HepG2 (cell line): ENCODE measurements at regions not wholly inside any gene's neighbourhood (a gene's known extent, or its start where the extent isn't known, plus 50 kb on each side); places are given as distances from the start of the nearest gene placed in this dataset.

Experiments used
- BHLHE40 ChIP-seq: IDR thresholded peaks from 2 replicates; pipeline ENCODE4 v1.6.1; 2011; ENCODE audit warnings: low read length, improper control_type of control experiment
- EZH2 ChIP-seq: conservative IDR thresholded peaks from 2 replicates; pipeline ENCODE4 v1.6.1; 2012; ENCODE audit warnings: mild to moderate bottlenecking, low read depth, low read length, moderate library complexity
- TF ChIP-seq, protein P1 (sequence below): IDR thresholded peaks from 2 replicates; pipeline ENCODE4 v1.6.1; 2012; ENCODE audit warnings: inconsistent platforms
- TF ChIP-seq, protein P2 (sequence below): sonication (generic); formaldehyde crosslinking; IDR thresholded peaks from 2 replicates; pipeline ENCODE4 v1.8.0; 2022; ENCODE audit warnings: missing genetic modification reagents, mild to moderate bottlenecking, borderline replicate concordance
- TF ChIP-seq, protein P3 (sequence below): sonication (generic); formaldehyde crosslinking; IDR thresholded peaks from 2 replicates; pipeline ENCODE4 v1.4.0; 2020; ENCODE audit warnings: missing genetic modification reagents, borderline replicate concordance
- TF ChIP-seq, protein P4 (sequence below), 2 experiments: IDR thresholded peaks; 2 replicates each; pipeline ENCODE4 v1.6.1; 2011 to 2012; ENCODE audit warnings: low read length in 2 of 2, borderline replicate concordance in 1 of 2, low read depth in 1 of 2, mild to moderate bottlenecking in 1 of 2, moderate library complexity in 1 of 2

DNA sequence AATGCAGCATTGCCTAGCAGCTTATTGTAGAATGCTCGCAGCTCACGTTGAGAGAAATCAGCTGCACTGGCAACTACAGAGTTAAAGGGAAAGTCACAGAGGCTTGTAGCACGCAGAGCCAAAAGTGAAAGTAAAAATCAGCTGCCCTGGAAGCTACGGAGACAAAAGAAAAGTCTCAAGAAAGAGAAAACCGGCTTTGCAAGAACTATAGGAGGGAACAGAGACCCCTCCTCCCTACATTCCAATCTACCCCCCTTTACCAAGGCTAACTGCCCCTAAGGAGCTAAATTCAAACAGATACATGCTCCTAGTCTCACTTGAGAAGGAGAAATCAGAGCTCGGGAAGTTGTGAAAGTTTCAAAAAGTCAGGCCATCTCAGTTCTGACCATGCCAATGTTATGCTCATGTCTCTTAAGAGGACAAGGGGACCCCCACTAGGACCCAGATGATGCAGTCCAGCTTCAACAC lies 900.4 kb downstream of the NLGN4Y start:
- TF ChIP-seq EZH2 (no peak), BHLHE40 (no peak)
- TF ChIP-seq, protein P1, sequence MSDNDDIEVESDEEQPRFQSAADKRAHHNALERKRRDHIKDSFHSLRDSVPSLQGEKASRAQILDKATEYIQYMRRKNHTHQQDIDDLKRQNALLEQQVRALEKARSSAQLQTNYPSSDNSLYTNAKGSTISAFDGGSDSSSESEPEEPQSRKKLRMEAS: no peak
- TF ChIP-seq, protein P2, sequence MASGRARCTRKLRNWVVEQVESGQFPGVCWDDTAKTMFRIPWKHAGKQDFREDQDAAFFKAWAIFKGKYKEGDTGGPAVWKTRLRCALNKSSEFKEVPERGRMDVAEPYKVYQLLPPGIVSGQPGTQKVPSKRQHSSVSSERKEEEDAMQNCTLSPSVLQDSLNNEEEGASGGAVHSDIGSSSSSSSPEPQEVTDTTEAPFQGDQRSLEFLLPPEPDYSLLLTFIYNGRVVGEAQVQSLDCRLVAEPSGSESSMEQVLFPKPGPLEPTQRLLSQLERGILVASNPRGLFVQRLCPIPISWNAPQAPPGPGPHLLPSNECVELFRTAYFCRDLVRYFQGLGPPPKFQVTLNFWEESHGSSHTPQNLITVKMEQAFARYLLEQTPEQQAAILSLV (CRISPR knock-in tag): no peak
- TF ChIP-seq, protein P3, sequence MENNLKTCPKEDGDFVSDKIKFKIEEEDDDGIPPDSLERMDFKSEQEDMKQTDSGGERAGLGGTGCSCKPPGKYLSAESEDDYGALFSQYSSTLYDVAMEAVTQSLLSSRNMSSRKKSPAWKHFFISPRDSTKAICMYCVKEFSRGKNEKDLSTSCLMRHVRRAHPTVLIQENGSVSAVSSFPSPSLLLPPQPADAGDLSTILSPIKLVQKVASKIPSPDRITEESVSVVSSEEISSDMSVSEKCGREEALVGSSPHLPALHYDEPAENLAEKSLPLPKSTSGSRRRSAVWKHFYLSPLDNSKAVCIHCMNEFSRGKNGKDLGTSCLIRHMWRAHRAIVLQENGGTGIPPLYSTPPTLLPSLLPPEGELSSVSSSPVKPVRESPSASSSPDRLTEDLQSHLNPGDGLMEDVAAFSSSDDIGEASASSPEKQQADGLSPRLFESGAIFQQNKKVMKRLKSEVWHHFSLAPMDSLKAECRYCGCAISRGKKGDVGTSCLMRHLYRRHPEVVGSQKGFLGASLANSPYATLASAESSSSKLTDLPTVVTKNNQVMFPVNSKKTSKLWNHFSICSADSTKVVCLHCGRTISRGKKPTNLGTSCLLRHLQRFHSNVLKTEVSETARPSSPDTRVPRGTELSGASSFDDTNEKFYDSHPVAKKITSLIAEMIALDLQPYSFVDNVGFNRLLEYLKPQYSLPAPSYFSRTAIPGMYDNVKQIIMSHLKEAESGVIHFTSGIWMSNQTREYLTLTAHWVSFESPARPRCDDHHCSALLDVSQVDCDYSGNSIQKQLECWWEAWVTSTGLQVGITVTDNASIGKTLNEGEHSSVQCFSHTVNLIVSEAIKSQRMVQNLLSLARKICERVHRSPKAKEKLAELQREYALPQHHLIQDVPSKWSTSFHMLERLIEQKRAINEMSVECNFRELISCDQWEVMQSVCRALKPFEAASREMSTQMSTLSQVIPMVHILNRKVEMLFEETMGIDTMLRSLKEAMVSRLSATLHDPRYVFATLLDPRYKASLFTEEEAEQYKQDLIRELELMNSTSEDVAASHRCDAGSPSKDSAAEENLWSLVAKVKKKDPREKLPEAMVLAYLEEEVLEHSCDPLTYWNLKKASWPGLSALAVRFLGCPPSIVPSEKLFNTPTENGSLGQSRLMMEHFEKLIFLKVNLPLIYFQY (CRISPR knock-in tag): no peak
- TF ChIP-seq, protein P4, sequence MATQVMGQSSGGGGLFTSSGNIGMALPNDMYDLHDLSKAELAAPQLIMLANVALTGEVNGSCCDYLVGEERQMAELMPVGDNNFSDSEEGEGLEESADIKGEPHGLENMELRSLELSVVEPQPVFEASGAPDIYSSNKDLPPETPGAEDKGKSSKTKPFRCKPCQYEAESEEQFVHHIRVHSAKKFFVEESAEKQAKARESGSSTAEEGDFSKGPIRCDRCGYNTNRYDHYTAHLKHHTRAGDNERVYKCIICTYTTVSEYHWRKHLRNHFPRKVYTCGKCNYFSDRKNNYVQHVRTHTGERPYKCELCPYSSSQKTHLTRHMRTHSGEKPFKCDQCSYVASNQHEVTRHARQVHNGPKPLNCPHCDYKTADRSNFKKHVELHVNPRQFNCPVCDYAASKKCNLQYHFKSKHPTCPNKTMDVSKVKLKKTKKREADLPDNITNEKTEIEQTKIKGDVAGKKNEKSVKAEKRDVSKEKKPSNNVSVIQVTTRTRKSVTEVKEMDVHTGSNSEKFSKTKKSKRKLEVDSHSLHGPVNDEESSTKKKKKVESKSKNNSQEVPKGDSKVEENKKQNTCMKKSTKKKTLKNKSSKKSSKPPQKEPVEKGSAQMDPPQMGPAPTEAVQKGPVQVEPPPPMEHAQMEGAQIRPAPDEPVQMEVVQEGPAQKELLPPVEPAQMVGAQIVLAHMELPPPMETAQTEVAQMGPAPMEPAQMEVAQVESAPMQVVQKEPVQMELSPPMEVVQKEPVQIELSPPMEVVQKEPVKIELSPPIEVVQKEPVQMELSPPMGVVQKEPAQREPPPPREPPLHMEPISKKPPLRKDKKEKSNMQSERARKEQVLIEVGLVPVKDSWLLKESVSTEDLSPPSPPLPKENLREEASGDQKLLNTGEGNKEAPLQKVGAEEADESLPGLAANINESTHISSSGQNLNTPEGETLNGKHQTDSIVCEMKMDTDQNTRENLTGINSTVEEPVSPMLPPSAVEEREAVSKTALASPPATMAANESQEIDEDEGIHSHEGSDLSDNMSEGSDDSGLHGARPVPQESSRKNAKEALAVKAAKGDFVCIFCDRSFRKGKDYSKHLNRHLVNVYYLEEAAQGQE (IDR thresholded peaks at IDR 0.05; ENCODE audit: borderline replicate concordance in 1 of 2, low read depth in 1 of 2, low read length in 2 of 2): no peak
